Posterior cingulate gyrus (tissue), 11 donors: ENCODE measurements at regions not wholly inside any gene's neighbourhood (a gene's known extent, or its start where the extent isn't known, plus 50 kb on each side); places are given as distances from the start of the nearest gene placed in this dataset.
"Not testable (repeated sequence)": the region's sequence is repeated elsewhere in the genome, so short reads cannot be mapped to it uniquely, and the experiment has no call there.

Source experiments
- DNase-seq, 10 donors: peaks; one replicate each; pipeline versions ENCODE4 v3.0.0 to v3.0.0-alpha.2; 2020 to 2021; ENCODE audit warnings: mixed read lengths in 3 of 10
- intact Hi-C: fragments of 100-400 bp; cut with DNase I; formaldehyde crosslinking; loops from one replicate; pipeline ENCODE4 v1.15.1; 2023

DNA sequence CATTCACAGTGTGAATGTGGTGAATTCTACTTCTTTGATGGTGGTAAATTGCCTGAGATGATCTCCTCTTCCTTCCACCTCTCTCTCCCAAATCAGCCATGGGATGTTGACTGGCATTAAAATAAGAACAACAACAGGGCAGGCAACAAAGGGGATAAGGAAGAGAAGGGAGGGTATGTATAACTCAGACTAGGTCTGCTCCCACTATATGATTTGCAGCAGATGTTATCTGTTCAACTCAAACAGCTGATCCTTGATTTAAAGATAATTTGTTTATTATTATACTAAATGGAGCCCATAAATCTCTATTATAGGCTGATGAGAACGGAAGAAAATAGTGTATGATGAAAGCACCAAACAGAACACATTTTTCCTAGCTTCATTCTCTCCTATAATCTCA is 262.0 kb downstream of the BTBD3 start:
- DNase-seq: no peak
- intact Hi-C loops: no loop called here

DNA sequence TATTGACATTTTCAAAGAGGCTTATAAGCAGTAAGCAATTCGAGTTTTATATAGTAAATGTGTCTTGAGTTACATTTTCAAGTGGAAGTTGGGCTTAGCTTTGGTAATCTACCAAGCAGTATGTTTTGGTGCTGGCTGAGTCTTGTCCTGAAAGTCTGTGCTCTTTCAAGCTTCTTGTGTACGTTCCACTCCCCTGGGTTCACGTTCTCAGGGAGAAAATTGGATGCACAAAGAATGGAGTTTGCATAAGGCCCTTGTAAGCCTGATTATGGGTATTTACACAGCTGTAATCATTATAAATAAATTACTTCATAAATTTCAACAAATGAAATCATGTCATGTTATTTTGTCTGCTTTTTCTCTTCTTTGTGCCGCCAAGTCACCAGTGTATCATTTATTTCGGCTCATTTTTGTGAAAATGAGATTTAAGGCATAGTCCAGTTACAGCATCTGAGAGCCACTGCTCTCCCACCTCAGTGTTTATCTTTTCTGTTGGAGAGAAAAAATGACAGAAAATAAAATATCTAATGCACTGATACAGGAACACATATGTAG is 262.5 kb downstream of the BTBD3 start:
- intact Hi-C loops: no loop called here

DNA sequence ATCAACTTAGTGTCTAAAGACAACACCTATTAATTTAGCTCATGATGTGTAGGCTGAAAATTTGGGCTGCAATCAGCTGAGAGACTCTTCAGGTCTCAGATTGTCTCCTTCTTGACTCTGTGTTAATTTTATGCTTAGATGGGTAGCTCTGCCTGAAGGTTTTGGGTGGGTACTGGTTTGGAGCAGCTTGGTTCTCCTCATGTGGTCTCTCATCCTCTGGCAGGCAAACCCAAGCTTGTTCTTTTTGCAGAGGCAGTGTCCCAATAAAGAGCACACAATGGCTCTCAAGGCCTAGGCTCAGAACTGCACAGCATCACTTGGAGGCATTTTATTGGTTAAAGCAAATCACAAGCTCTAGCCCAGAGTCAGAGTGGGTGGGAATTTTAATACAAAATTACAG is 280.6 kb downstream of the BTBD3 start:
- intact Hi-C loops: no loop called here
- no peak for DNase-seq

More for the DNA sequence above, 262.5 kb downstream of the BTBD3 start:
- DNase-seq: no peak

DNA sequence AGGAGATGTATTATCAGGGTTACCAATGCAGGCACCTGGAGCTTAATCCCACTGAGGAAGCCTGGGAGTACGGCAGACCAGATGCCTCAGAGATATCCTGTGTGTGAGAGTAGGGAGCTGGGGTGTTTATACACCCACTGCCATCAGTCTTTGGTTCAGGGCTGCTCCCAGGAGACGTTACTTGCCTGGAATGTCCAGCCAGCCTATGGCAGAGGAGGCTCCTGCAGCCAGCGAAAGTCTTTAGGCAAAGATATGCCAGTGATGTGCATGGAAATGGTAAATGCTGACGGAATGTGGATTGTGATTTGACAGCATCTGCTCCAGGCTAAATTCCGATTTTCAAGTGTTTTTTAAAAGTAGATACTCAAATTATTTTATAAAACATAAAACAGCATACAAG is 282.0 kb downstream of the BTBD3 start:
- DNase-seq: no peak
- intact Hi-C loops: no loop called here

DNA sequence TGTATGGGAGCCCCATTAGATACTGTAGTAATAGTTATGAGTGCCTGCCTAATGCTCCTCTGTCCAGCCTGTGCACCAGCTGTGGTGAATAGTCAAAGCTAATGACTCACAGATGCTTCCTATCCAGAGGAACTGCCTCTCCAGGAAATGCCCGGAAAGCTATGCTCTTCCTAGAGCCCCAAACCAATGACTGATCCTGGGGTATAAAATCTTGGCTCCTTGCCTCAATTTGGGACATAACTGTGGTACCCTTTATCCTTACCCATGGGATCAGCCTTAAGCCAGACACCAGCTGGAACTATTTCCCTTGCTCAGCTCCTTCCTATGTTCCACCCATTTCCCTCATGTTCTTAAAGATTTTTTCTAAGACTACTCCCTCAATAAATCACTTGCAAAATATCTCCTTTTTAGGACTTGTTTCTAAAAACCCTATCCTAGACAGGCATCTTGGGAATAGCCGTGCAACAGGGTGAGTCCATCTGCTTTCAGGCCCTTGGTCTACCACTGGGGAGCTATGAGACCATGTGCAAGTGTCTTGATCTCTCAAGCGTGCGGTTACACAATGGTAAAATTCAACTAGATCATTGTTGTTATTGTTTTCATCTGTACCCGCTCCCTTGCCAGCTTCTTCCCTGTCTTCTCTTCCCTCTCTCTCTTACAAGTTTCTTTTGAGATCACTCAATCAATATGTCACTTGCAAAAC is 283.7 kb downstream of the BTBD3 start:
- DNase-seq: no peak
- intact Hi-C loops: no loop called here

DNA sequence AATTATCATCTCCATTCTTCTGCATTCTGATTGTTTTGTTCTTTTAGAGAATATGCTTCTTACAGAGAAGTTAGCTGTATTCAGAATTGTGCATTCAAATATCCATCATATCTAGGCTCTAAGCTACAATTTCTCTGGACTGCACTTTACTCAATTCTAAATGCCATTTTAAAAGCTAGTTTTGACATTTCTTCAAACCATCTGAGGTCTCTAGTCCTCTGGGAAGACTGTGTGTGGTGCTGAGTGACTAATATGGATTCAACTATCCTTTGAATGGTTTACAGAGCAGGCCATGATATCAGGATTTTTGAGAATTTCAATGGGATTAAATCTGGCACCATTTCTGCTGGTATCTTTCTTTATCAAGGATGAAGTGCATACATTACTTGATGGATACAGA is 285.7 kb downstream of the BTBD3 start:
- DNase-seq: no peak
- intact Hi-C loops: no loop called here

DNA sequence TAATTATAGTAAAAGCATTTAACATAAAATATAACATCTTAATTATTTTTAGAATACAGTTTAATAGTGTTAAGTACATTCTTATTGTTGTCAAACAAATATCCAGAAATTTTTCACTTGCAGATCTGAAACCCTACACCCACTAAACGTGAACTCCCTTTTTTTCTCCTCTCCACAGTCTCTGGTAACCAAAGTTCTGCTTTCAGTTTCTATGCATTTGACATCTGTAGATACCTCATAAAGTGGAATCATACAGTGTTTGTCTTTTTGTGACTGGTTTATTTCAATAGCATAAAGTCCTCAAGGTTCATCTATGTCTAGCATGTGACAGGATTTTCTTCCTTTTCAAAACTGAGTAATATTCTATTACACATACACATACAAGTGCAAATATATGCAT is 286.3 kb downstream of the BTBD3 start:
- intact Hi-C loops: no loop called here

DNA sequence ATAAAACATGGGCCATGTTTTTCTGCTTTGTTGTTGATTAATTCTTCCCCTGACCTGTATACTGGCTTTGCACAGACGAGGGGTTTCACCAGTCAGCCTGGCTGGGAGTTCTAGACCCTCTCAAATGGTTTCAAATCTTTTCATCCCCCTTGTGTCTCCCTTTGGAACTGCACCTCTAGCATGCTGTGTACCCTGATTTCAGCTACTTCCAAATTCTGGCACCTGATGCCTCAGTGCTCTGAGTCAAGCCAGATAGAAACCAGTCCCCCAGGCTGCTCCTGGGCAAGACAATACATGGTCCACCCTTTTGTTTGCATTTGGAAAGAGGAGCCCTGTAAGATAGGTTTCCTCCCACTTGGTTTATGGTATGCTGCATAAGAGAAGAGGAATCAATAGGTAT is 290.2 kb downstream of the BTBD3 start:
- no peak for DNase-seq
- intact Hi-C loops: no loop called here

More for the DNA sequence above, 286.3 kb downstream of the BTBD3 start:
- DNase-seq: no peak

DNA sequence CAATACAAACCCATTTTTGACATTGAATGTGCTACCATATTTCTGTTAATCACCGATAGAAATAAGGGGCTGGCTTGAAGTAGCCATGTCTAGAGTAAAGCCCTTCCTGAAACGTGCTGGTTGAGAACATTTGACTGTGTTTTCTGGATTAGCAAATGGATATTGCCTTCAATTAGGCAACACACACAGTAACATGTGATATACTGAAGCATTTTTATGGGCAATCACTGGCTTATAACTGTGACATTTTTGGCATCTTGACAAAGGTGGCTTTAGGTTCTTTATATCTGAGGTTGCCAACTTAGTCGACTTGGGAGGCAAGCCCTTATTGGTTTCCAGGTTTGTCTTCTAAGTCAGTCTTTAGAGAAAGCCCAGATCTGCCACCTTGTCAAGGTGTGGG is 292.9 kb downstream of the BTBD3 start:
- intact Hi-C loops: no loop called here
- DNase-seq: no peak

DNA sequence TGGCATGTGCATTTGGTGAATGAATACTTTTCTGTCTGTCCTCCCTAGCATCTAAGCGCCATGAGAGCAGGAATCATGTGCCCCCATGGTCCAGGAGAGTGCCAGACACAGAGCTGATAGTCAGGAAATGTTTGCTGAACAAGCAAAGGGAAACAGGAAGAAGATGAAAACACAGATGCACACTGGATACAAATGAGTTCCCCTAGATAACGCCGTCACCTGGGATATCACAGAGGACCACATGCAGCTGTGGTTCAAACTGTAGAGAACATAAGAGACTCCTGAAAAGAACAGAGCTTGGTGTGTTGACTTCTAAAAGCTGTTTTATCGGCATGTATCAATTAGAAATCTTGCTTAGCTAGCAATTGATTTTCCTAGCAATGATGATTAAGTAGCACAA is 293.7 kb downstream of the BTBD3 start:
- no peak for DNase-seq
- intact Hi-C loops: no loop called here

DNA sequence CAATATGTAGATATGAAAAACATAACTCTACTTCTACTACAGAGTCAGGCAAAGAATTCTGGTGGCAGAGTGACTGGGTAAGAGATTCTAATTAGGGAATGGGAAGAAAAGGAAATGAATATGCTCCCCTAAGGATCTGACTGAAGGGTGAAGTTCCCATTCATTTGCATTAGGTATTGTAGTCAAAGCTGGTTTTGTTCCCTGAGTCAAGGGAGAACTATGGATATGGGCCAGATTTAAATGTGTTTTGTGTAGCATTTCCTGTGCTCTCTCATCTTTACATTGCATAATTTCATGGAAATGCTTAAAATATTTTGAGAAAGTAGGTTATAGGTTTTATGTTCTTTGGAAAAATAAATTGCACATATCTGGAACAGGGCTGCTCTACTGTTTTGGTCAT is 299.7 kb downstream of the BTBD3 start:
- intact Hi-C loops: no loop called here
- DNase-seq: no peak

DNA sequence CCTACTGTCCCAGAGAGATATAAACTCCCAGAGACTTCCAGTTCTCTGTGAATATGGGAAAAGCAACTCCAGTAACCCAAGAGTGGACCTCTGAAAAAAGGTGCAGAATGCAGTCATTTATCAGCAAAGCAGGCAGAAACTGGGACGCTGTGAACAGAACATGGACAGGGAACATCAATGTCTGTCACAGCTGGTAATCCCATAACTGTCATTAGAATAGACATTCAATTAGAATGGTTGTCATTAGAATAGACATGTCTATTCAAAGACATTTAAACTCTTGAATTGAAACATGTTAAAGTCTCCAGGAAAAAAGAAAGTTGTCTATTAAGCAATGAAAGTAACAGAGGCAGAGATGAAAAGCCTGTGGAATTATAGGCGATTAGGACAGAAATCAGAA is 302.1 kb downstream of the BTBD3 start:
- intact Hi-C loops: no loop called here
- DNase-seq: no peak

DNA sequence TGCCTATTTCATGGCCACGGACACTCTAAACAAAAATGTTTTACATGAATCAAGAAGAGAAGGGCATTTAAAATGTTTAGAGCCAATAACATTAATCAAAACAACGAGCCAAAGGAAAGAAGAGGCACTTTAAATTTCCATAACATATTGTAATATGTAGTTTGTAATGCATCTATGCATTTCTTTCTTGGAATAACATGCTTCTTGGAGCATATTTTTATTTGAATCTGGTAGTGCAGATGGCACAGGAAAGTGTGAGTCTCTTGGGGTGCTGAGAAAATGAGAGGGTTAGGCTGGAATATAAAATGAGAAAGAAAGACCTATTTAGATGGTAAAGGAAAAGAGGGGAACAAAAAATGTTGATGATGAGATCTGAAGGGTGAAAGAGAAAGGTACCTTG is 305.4 kb downstream of the BTBD3 start:
- DNase-seq: no peak
- intact Hi-C loops: no loop called here

DNA sequence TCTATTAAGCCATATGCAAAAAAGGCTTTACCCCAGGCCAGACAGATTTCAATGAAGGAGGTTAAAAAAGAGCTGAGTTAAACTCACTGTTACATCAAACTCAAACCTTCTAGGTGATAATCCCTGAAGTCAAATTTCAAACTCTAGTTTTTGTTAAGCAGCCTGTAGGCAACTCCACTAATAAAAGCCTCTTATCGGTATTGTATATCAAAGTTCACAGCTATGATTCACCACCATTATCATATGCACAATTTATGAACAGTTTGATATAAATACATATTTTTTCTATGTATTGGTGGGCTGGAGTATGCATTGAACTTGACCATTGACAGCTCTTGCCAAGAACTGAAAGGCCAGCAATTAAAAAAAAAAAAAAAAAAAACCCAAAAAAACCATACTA is 308.2 kb downstream of the BTBD3 start:
- intact Hi-C loops: no loop called here
- DNase-seq: no peak

DNA sequence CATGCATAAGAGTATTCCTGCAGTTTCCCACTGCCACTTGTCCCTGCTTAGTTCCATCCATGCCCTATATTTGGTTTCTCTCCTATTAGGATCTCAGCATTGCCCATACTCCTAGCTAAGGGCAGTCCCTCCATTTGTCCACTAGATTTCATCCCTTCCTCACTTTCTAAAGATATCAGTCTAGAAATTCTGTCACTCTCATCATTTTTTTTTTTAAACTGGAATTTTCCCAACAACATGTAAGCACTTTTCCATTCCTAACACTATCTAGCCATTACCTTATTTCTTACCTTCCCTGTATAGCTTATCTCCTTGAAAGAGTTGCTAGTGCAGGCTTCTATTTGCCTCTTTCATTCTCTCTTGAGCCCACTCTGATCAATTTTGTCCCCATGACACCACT is 312.2 kb downstream of the BTBD3 start:
- intact Hi-C loops: no loop called here
- DNase-seq: no peak

DNA sequence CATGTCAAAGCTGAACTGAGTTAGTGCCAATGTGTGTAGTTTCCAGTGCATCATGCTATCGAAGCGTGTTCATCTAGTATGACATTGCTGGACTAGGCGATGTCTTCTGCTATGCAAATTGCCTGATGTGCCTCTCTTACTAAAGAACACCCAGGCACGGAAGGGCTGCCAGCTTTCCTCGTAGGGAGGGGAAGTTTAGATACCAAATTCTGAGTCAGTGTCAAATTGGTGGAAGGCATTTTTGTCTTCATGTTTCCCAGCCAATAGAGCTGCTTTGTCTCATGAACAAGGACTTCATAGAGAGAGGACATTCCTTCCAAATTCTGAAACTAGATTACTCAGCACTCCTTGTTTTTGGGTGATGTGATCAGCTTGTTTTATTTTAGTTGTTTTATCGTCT is 320.1 kb downstream of the BTBD3 start:
- intact Hi-C loops: no loop called here
- peak; percentile 50 to 96 (median 68) for DNase-seq

DNA sequence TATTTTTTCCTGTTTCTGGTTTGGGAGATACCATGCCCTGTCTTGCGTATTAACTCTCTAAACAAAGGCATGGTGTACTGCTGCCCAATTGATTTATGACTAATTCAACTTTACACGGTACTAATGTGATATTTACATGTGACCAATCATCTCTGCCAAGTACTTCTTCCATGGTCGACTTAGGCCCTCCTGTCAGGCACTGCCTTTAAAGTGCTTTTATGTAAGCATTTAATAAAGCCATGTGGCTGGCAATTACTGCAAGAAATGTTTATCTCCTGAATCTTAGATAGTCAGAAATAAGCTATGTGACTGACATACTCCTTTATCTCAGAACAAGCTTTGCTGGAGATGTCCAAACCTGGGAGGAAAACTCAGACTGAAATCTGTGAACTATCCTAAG is 323.4 kb downstream of the BTBD3 start:
- no peak for DNase-seq

DNA sequence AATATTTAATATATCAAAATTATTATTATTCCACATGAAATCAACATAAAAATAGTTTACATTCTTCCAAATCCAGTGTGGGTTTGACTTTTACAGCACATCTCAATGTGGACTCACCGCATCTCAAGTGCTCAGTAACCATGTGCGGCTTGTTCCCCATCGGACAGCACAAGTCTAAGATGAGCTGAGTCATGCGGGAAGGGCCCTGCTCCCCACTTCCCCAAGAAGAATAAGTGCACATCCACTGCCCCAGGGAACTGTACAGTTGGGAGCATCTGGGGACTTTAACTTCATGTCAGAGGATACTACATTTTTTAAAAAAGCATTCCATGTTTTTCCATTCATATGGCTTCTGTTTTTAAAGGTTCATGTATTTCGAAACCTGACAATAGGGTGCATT is 325.6 kb downstream of the BTBD3 start:
- DNase-seq: peak in 1 of 10 donors; percentile 56
- intact Hi-C loops: no loop called here

More for the DNA sequence above, 323.4 kb downstream of the BTBD3 start:
- intact Hi-C loops: no loop called here

DNA sequence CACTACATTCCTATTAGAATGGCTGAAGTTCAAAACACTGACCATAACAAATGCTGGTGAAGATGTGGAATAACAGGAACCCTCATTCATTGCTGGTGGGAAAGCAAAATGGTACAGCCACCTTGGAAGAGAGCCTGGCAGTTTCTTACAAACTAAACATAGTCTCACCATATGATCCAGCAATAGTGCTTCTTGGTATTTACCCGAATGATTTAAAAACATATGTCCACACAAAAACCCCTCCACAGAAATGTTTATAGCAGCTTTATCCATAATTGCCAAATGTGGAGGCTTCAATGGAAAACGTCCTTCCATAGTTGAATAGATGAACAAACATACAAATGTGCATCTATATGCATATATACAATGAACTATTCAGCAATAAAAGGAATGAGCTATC is 330.8 kb downstream of the BTBD3 start:
- intact Hi-C loops: no loop called here
- no peak for DNase-seq

DNA sequence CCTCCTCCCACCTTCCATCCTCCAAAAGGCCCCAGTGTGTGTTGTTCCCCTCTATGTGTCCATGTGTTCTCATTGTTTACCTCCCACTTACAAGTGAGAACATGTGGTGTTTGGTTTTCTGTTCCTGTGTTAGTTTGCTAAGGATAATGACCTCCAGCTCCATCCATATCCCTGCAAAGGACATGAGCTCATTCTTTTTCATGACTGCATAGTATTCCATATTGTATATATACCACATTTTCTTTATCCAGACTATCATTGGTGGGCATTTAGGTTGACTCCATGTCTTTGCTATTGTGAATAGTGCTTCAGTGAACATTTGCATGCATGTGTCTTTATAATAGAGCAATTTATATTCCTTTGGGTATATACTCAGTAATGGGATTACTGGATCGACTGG is 333.0 kb downstream of the BTBD3 start:
- intact Hi-C loops, DNase-seq: not testable (repeated sequence)

DNA sequence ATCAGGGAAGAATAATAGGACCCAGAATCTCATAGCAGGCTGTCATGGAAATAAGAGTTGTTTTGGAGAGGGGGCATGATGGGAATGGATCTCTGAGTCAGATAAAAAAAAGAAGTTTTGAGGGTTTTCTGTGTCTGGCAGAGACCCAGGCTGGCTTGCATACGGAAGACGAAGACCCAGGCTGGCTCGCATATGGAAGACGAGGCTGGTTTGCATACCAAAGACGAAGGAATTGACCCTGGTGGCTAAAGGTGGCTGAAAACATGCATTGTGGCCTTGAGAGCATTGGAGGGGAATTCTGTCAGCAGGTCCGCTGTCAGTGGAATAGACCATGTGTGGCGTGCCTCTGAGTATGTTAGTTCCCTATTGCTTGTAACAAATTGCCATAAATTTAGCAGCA is 335.1 kb downstream of the BTBD3 start:
- DNase-seq: no peak

DNA sequence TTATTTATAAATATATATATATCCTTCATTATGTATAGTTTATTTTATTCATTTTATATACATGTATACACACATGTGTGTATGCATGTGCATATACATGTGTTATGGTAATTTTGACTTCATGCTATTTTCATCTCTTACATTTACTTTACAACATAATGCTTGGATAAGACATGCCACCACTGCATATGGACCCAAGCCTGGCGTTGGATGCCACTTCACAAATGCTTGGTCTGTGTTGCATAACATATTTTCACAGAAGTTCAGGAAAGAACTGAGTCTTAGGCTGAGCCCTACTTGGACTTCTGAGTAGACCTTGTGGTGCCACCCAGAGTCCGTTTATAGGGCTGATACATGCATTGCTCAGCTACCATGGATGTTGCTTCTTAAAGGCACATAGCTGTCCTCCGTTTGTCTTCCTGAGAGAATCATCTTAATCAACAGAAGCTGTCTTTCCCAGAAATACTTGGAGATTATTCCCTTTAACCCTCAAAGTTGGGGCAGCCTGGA is 337.8 kb downstream of the BTBD3 start:
- intact Hi-C loops: no loop called here
- DNase-seq: peak in 1 of 10 donors; percentile 35

More for the DNA sequence above, 335.1 kb downstream of the BTBD3 start:
- intact Hi-C loops: no loop called here
